ENCODE measurements at regions not wholly inside any gene's neighbourhood (a gene's known extent, or its start where the extent isn't known, plus 50 kb on each side); places are given as distances from the start of the nearest gene placed in this dataset.

- peaks cover 6% of the 10 kb centered on the region for H3K9me3 Mint-ChIP-seq
- H3K27me3 Mint-ChIP-seq (ENCODE audit: insufficient read depth), result no peaks in the 10 kb centered on the region
- H3K4me1 Mint-ChIP-seq, result peaks cover 49% of the 10 kb centered on the region
- H3K36me3 Mint-ChIP-seq (ENCODE audit: low read depth), result no peaks in the 10 kb centered on the region
- Histone ChIP-seq H3K27ac (ENCODE audit: low read depth, low read length) (no peak overlapping the region), H3K36me3 (ENCODE audit: control insufficient read depth, insufficient read depth, low read length) (no peaks in the 10 kb centered on the region), H3K27me3 (ENCODE audit: control insufficient read depth, insufficient read depth, low read length, poor library complexity, severe bottlenecking) (no peaks in the 10 kb centered on the region), H3K4me3 (ENCODE audit: low read length) (no peak overlapping the region), H3K9me3 (ENCODE audit: control insufficient read depth, low read length) (no peaks in the 10 kb centered on the region), H3K4me1 (ENCODE audit: control insufficient read depth, insufficient read depth, low read length) (peaks cover 14% of the 10 kb centered on the region), H3K9ac (ENCODE audit: extremely low read depth, low read length, poor library complexity, severe bottlenecking) (no peak overlapping the region)
- TF ChIP-seq, protein P1, sequence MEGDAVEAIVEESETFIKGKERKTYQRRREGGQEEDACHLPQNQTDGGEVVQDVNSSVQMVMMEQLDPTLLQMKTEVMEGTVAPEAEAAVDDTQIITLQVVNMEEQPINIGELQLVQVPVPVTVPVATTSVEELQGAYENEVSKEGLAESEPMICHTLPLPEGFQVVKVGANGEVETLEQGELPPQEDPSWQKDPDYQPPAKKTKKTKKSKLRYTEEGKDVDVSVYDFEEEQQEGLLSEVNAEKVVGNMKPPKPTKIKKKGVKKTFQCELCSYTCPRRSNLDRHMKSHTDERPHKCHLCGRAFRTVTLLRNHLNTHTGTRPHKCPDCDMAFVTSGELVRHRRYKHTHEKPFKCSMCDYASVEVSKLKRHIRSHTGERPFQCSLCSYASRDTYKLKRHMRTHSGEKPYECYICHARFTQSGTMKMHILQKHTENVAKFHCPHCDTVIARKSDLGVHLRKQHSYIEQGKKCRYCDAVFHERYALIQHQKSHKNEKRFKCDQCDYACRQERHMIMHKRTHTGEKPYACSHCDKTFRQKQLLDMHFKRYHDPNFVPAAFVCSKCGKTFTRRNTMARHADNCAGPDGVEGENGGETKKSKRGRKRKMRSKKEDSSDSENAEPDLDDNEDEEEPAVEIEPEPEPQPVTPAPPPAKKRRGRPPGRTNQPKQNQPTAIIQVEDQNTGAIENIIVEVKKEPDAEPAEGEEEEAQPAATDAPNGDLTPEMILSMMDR (conservative IDR thresholded peaks at IDR 0.05), result no peak
- 96% methylated on average over 1 of the region's 1 CpG; no CpG with 5 or more reads in 1 of the 2 experiments for WGBS, 2 experiments (ENCODE audit: insufficient coverage in 1 of 2, insufficient read length in 1 of 2)
- no peak overlapping the region for H3K4me3 Mint-ChIP-seq
- DNase-seq, result no peak
- H3K27ac Mint-ChIP-seq, result no peak overlapping the region
Observed at GRCh38 chr5:125483609-125484008, 737.2 kb upstream of the ZNF608 start.

- Histone ChIP-seq H3K4me1 (ENCODE audit: control insufficient read depth, insufficient read depth, low read length) (peaks cover 14% of the 10 kb centered on the region), H3K9ac (ENCODE audit: extremely low read depth, low read length, poor library complexity, severe bottlenecking) (no peak overlapping the region), H3K9me3 (ENCODE audit: control insufficient read depth, low read length) (no peaks in the 10 kb centered on the region), H3K27me3 (ENCODE audit: control insufficient read depth, insufficient read depth, low read length, poor library complexity, severe bottlenecking) (no peaks in the 10 kb centered on the region), H3K4me3 (ENCODE audit: low read length) (no peak overlapping the region), H3K27ac (ENCODE audit: low read depth, low read length) (peak overlapping the region; percentile 48), H3K36me3 (ENCODE audit: control insufficient read depth, insufficient read depth, low read length) (no peaks in the 10 kb centered on the region)
- Mint-ChIP-seq H3K9me3 (peaks cover 7% of the 10 kb centered on the region), H3K4me1 (peaks cover 49% of the 10 kb centered on the region), H3K36me3 (ENCODE audit: low read depth) (no peaks in the 10 kb centered on the region), H3K27me3 (ENCODE audit: insufficient read depth) (no peaks in the 10 kb centered on the region), H3K27ac (no peak overlapping the region), H3K4me3 (no peak overlapping the region)
- DNase-seq, result no peak
- TF ChIP-seq, protein P1 (conservative IDR thresholded peaks at IDR 0.05), result no peak
- 37 to 91% methylated on average over 2 to 3 of the region's 3 CpGs for WGBS, 2 experiments (ENCODE audit: insufficient coverage in 1 of 2, insufficient read length in 1 of 2)
Observed at GRCh38 chr5:125484272-125484741, 737.9 kb upstream of the ZNF608 start.

DNA sequence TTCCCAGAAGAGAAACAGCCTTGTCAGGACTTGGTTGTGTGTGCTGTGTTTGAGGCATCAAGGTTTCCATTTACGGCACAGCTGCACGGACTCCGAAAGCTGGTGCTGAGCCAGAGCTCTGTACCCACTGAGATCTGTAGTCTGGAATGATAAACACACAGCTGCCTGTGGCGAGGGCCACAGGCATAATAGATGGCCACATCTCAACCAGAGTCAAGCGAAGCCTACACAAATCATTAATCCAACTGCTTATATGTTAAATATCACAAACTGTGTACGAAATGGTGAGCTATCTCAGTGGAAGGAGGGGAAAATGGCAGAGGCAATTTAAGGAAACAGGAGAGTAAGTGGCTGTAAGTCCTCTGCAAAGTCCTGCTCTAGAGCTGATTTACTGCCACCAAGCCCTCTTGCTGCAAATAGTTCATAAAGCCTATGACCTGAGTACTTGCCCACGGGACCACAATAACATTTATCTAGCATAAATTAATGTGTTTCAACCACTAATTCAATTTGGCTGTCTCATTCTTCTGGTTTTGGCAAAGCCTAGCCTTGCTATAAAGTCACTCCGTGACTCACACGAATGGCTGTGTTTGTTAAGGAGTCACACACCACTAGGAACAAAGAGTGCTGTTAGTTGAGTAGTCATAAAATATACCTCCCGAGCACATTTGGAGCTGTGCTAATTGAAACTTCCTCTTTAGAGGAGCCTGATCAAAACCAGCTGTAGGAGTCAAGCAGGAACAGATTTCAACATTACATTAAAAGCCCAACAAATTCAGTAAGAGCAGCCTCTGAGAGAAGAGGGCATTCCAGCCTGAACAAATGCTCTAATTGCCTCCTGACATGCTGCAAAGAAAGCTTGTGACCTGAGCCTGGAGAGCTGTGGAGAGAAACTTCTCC, 738.6 kb upstream of the ZNF608 start:
- Mint-ChIP-seq H3K4me3 (no peak overlapping the region), H3K27me3 (ENCODE audit: insufficient read depth) (no peaks in the 10 kb centered on the region), H3K36me3 (ENCODE audit: low read depth) (no peaks in the 10 kb centered on the region), H3K27ac (peak overlapping the region; percentile 32), H3K9me3 (peaks cover 7% of the 10 kb centered on the region), H3K4me1 (peaks cover 49% of the 10 kb centered on the region)
- Histone ChIP-seq H3K4me1 (ENCODE audit: control insufficient read depth, insufficient read depth, low read length) (peaks cover 14% of the 10 kb centered on the region), H3K4me3 (ENCODE audit: low read length) (no peak overlapping the region), H3K9me3 (ENCODE audit: control insufficient read depth, low read length) (no peaks in the 10 kb centered on the region), H3K27ac (ENCODE audit: low read depth, low read length) (peak overlapping the region; percentile 48), H3K36me3 (ENCODE audit: control insufficient read depth, insufficient read depth, low read length) (no peaks in the 10 kb centered on the region), H3K27me3 (ENCODE audit: control insufficient read depth, insufficient read depth, low read length, poor library complexity, severe bottlenecking) (no peaks in the 10 kb centered on the region), H3K9ac (ENCODE audit: extremely low read depth, low read length, poor library complexity, severe bottlenecking) (no peak overlapping the region)
- DNase-seq, result peak; percentile 48
- 83 to 84% methylated on average over 5 to 10 of the region's 10 CpGs for WGBS, 2 experiments (ENCODE audit: insufficient coverage in 1 of 2, insufficient read length in 1 of 2)
- TF ChIP-seq, protein P1 (conservative IDR thresholded peaks at IDR 0.05), result no peak
